Ecto neural progenitor cell (in vitro differentiated cells): ENCODE measurements at regions not wholly inside any gene's neighbourhood (a gene's known extent, or its start where the extent isn't known, plus 50 kb on each side); places are given as distances from the start of the nearest gene placed in this dataset.

ENCODE experiments used
- DNase-seq: peaks from one replicate; pipeline ENCODE4 v3.0.0-alpha.2; 2018; ENCODE audit warnings: low spot score

DNA sequence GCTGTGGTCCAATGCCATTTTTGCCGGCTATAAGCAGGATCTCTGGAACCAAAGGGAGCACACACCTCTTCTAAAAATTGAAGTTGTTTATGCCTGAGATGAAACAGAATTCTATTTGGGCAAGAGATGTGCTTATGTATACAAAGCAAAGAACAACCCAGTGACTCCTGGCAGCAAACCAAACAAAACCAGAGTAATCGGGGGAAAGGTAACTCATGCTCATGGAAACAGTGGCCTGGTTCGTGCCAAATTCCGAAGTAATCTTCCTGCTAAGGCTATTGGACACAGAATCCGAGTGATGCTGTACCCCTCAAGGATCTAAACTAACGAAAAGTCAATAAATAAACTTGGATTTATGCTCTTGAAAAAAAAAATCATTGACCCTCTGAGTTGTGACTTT is 178.7 kb downstream of the CEMIP2 start:
- no peak for DNase-seq

DNA sequence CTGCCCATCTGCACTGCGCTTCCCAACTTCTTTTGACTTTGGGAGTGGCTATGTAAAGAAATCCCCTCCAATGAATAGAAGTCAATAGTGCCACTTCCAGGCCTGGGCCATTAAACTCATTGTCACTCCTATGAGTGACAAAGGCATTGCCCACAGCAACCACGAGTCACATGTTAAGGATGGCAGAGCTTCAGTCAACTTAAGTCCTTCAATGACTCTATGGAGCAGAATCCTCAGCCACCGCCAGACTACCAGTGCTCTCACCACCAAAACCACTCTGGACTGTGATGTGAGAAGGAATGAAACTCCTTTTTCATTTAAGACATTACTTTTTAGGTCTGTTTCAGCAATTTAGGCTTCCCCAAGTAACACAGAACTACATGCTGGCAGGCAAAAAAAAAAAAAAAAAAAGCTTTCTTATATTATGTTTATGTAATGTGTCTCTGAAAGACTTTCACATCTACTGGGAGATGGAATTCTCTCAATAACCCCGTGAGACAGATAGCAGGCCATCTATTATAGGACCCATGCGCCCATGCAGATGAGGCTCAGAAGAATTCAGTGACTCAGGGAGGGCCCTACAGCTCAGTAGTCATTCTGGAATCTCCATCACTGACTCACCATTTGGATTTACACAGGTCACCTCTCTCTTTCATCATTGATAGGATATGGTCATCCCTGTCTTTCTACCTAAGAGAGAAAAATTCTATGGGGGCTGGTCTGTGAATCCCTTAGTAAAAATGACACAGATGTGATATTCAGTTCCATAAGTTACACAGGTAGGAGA is 180.5 kb downstream of the CEMIP2 start:
- DNase-seq: no peak

DNA sequence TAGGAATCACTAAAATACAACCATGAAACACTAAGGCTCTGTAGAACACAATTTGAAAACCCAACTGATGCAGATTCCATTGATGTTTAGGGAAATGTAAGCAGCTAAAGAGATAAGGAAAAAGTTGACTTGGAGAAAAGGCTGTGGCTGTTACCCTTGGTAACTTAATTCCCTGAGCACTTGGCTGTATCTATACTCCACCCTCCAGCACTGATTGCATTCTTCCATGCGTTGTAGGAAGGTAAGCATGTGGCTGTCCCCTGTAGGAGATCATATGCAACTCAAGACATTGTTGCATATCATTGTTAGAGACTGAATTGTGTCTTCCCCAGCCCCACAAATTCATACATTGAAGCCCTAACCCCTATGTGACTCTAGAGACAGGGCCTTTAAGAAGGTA is 184.5 kb downstream of the CEMIP2 start:
- DNase-seq: no peak

DNA sequence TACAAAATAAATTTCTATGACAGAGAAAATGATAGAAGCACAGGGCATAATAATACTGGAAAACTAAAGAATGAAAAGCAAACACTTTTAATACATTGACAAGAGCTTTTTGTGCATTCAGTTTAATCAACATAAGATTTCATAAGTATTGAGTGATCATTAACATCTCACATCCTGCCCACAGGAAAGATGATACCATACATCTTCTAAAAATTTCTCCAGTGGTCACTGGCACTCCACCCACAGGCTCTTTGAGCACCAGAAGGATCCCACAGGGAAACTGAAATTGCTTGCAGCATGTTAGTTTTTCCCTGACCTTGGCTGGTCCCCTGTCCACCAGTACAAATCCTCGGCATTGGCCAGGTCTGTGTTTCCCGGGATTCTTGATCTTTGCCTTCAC is 186.0 kb downstream of the CEMIP2 start:
- no peak for DNase-seq

DNA sequence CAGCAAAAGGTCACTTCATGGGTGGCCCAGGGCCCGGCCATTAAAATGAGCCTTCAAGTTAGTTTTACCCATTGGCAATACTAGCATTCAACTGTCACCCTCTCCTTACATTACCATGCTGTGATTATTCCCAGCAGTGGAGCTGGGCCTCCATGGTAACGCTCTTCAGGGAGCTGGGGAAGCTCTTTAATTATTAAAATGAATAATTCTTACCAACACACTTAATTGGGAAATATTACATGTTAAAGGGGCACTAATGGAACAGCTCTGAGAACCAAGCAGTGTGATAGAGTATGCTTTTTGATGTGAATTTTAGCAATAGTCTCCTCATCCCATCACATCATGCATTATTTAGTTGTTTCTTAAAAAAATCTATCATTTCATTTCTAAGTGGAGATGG is 187.2 kb downstream of the CEMIP2 start:
- DNase-seq: no peak

DNA sequence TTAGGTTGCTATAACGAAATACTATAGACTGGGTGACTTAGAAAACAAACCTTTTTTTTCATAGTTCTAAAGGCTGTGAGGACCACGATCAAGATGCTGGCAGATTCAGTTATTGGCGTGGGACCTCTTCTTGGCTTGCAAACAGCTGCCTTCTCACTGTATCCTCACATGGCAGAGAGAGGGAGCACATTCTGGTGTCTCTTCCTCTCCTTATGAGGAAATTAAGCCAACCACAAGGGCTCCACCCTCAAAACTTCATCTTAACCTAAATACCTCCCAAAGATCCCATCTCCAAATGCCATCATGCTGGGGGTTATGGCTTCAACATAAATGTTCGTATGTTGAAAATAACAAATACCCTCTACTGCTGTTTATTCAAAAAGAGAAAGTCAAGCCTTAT is 197.1 kb downstream of the CEMIP2 start:
- no peak for DNase-seq

DNA sequence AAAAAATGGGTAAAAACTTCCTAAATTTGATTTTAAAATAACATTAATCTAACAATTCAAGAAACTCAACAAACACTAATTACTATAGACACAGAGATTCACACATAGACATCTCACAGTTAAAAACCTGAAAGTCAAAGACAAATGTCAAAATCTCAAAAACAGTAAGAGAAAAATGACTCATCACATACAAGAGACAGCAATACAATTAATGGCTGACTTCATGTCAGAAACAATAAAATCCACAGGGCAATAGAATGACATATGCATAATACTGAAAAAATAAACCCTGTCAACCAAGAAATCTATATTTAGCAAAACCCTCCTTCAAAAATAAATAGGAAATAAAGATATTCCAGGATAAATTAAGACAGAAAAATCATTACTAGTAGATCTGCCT is 200.4 kb downstream of the CEMIP2 start:
- no peak for DNase-seq

DNA sequence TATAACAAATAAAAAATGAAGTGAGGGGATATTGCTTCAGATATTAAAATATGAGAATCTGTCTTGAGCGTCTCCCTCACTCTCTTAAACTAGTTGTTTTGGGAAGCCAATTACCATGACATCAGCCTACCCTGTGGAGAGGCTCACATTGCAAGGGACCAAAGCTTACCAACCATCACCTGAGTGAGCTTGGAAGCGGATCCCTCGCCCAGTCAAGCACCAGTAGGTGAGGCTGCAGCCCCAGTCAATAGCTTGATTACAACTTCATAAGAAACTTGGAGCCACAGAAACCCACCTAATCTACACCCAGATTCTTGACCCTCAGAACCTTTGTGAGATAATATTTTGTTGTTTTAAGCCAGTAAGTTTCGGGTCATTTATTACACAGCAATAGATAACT is 206.2 kb downstream of the CEMIP2 start:
- no peak for DNase-seq

DNA sequence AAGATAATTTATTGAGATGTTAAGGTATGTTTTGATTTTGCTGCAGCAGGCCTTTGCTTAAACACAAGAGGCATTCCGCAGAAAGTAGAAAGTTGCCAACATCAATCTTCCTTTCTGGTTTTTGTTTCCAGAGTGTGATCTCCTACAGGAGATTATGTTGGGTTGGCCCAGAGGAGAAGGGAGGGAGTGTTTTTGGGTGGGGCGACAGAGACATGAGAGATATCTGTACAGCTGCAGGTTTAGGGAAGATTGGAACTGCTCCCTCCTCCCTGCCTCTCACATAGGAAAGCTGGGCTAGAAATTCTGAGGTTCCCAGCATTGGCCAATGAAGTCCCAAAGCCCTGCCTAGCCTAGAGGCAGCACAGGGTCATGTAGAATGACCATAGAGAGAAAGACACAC is 211.0 kb downstream of the CEMIP2 start:
- no peak for DNase-seq

DNA sequence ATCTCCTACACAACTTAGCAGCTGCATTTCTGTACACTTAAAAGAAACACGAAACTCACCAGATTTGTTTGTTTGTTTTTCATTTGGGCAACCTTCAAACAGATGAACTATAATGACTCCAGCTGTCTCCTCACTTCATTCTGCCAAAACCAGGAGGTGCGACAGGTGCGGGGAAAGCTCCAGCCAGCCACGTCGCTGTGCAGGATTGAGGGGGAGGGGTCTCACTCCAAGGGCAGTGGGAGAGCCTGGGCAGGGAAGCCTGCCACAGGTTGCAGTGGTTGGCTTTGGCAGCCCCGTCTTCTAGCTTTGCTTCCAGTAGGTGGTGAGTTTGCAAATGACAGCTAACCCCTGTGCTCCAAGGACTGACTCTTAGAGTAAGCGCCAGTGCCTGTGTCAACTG is 215.8 kb downstream of the CEMIP2 start:
- DNase-seq: peak; percentile 66

DNA sequence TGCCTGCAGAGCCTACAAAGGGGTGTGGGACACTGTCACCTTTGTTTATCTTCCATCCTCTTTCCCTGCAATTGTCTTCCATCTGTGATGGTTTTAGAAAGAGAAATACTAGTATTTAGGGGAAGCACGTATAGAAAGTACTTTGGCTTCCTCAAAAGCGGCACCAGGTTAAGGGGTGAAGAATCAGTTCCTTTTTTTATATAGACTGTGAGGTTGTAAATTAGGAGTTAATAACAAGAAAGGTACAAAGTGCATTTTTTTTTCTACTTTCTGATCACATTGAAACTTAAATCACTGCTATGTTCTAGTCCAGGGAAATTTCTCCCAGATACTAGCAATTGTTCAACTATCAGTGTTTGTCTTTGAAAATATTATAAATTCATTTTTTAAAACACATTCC is 219.3 kb downstream of the CEMIP2 start:
- no peak for DNase-seq

DNA sequence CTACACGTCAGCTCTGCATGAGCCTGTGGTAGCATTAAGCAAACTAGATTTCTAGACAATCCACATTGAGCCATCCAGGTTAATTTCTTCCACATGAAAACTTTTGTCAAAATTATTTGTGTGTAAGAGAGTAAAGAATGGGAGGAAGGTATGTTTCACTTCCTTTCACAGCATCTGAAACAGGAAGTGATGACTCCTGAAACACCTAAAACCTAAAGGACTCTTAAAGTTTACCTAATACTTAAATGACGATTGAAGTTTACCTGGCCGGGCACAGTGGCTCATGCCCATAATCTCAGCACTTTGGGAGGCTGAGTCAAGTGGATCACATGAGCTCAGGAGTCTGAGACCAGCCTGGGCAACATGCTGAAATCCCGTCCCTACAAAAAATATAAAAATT is 223.8 kb downstream of the CEMIP2 start:
- no peak for DNase-seq

DNA sequence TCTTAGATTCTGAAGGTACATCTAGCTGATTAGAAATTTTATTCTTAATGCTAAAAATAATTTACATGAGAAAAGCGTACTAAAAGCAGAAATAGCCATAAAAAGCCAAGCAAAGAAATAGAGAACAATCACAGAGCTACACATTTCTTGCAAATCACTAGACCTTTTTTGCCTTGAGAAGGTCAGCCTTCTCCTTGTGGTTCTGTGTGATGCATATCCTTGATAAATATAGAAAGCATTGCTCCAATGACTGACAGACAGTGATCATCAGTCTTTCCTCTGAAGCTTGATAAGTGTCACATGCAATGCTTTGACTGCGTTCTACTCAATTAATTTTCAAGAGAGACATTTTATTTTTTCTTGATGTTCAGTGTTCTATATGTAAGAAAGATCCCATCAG is 226.9 kb downstream of the CEMIP2 start:
- no peak for DNase-seq

DNA sequence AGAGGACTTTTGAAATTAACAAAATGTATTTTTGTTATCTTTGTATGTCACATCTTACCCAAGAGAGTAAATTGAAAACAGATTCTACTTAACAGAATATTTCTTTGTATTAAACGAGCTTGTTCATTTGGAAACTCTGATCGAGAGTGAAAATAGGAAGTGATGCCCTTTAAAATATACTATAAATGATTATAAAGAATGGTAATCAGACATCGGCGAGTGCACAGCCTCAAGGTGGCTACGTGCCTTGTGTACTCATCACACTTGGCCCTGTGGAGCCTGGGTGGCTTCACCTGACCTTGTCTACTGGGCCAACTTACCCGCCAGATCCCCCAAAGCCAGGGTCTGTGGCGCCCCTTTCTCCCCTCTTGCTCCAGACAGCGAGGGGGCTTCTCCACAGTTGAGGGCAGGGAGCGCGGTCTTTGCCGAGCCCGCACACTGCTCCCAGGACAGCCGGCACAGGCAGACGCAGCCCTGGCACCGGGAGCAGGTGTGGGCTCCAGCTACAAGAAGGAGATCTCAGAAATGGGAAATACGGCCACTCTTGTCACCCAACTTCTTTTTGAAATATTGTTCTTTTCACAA is 243.2 kb downstream of the CEMIP2 start:
- no peak for DNase-seq

DNA sequence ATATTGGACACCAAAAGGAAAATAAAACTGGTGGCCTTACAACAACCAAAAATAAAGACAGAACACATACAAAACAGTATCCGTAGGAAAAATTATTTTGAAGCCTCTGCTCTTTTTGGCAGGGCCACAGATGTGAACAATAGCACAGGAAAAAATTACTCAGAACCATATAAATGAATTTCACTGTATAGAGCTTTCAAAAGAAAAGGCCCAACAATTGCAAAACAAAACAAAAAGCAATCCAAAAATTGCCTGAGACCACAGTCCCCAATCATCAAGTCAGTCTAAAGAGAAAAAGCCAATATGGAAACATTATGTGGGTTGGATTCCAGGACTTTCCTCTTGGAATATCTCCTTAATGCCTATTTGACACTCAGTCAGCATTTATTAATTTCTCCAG is 243.8 kb downstream of the CEMIP2 start:
- DNase-seq: no peak

DNA sequence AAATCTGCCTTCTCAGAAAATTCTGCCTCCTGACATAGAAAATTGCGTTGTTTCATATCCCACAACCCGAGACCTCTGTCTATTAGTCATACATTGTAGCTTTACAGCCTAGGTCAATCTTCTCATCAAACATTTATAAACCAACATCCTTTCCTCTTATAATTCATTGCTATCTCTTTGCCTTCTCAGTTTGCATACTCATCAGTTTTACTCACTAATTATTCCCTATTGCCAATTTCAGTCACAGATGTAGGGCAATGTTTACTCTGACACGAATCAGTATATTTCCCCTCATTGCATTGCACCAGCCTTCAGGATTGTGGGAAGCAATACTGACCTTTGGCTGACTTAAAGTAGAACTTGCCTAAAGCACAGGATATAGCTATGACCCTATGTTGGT is 247.2 kb downstream of the CEMIP2 start:
- DNase-seq: no peak

DNA sequence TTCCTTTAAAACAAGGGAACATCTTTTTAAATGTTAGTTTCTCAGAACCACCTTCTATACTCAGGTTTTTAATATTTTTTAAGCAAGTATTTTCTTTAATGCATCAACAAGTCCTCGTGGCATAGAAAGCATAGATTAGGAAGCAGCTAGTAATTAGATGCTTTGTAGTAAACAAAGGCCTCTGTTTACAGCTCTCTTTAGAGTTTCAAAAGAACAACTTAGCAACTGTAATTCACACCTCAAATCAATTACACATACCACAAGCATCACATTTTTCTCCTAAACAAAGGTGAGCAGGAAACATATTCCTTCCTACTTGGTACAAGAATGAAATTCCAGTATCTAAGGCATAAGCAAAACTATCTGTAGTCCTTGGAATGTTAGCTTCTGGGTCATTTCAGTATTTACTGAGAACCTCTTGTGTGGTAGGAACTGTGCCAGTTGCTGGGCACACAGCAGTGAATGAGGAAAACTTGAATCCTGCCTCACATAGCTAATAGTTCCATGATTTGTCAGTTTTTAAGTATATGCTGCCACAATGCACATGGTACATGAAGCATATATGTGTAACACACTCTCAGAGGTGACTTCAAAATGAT is 249.1 kb downstream of the CEMIP2 start:
- no peak for DNase-seq

DNA sequence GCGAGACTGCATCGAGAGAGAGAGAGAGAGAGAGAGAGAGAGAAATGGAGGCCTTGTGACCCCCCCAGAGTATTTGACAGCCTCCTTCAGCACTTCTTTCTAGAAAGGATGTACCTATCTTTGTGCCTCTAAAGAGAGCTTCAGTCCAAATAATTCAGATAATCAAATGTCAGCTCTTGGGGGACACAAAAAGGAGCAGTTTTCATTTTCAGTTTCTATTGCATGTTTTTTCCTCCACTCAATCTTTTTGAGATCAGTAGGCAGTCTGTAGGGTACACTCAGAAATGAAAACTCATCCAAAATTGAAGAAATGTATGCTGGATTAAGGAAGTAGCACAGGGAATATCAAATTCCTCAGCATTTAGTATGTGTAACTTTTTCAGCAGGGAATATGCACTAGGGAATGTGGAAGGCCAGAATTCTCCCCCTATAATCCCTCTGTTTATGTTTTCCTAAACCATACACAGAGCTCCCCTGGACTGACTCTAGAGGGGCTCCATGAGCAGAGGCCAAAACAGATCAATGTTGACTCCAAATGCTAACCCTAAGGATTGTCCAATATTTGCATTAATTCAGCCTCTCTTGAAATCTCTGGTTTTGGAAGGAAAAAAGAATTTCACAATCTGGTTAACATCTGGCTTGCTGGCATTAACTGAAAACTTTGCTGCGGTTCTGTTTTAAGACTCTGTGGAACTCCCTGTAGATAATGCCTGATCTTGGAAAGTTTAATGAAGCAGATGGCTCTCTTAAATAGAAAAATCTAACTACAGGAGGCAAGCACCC is 250.1 kb downstream of the CEMIP2 start:
- no peak for DNase-seq

DNA sequence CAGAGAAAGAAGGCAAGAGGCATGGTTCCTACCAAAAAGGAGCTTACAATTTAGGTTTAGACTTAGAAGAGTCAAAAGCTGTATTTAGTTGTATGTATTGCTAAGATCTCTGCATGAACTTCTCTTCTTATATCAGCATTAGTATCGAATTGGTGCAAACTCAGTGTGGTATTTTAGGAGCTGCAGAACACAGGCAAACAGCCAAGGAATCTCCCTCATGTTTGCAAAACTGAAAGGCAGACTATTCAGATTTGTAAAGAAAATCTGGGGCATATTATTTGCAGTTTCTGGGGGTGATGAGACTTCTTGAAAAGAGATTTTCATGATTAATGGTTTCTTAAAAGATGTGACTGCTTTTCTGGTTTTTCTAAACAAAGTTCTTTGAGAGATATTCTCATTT is 252.7 kb downstream of the CEMIP2 start:
- DNase-seq: no peak

DNA sequence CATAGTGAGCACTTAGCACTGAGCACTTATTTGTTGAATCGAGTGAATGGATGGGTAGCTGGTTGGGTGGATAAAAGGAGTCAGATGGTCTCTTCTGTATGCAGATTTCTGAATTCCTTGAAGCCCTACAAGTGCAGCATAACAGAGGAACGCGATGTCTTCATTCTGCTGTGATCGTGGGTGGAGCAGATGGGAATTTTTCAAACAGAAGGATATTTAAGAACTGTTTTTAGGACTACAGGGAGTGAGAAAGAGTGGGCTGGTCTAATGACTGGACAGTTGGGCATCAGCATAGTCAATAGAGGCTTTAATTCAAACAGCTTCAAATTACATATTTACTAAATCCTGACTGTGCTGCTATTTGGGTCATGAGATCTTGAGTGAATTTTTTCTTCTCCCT is 253.2 kb downstream of the CEMIP2 start:
- DNase-seq: no peak

DNA sequence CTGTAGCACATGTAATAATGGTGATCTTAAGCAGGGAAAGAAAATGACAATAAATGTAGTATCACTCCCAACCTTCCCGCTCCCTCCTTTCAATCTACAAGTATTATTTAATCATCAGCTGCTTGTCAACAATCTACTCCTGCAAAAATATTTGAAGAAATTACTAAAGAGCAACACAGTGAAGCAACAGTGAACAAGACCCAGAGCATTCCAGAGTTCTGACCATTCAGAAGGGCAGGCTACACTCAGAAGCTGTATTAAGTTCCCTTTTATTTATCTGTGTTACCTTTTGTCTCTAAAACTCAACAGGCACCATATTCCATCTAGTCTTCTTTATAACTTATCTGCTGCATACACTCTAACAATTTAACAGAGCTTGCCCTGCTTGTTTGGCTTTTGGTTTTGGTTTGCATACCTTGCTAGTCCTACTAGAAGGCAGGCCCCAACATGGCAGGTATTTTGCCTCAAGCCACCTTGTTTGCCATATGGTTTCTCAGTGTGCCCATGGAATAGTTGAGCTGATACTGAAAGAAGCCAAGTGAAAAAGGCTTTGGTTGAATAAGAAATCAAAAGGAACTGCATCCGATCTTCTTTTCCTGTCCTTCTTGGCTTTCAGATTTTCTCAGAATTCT is 253.9 kb downstream of the CEMIP2 start:
- no peak for DNase-seq

DNA sequence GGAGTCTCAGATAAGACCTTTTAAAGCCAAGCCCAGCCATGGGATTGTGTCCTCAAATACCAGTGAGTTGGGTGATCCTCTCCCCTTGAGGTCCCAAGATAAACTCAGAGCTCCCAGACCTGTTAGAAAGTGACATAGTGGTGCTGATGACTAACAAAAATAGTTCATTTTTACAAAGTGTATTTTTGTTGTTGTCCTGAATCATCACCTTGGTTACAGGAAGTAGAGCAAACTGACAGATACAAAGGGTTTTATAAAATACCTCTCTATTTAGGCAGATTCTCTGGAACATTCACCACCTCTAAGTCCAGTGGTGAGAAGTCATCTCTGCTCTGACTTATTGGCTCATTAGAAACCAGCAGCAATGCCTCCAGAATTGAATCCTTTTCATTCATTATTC is 259.3 kb downstream of the CEMIP2 start:
- DNase-seq: no peak
